B cell (primary cell): ENCODE measurements at regions not wholly inside any gene's neighbourhood (a gene's known extent, or its start where the extent isn't known, plus 50 kb on each side); places are given as distances from the start of the nearest gene placed in this dataset.

Experiments used
- ATAC-seq: fragments of 200-7000 bp; cut with Tn5 transposase; one replicate; pipeline ENCODE4 v1.10.0; 2021; ENCODE audit warnings: low read depth, mild to moderate bottlenecking, moderate number of reproducible peaks, moderate library complexity
- CTCF ChIA-PET: fragments of 350-600 bp; sonication (Branson Sonifier 250); formaldehyde crosslinking; loops from one replicate; lab custom pipeline; 2021; ENCODE audit warnings: antibody characterized with exemption, inconsistent platforms; lab: Charles Lee
- POLR2A ChIA-PET: fragments of 350-600 bp; sonication (Branson Sonifier 250); formaldehyde crosslinking; loops from one replicate; lab custom pipeline; 2021; ENCODE audit warnings: antibody characterized with exemption; lab: Charles Lee
- DNase-seq: peaks from one replicate; pipeline ENCODE4 v3.0.0; 2013
- H2AFZ ChIP-seq: 2 replicates; pipeline ENCODE4 v1.6.1; 2012; ENCODE audit warnings: mild to moderate bottlenecking, low read depth, low read length; ENCODE audit not compliant: insufficient read depth, poor library complexity, severe bottlenecking
- H3K27ac ChIP-seq, 2 donors: 1 replicate in 1 of 2; 2 replicates in 1 of 2; pipeline ENCODE4 v1.5.1; 2012 to 2013; ENCODE audit warnings: low read length in 2 of 2, mild to moderate bottlenecking in 2 of 2, moderate library complexity in 1 of 2
- H3K27me3 ChIP-seq, 4 experiments: fragments of 200-600 bp in 1 of 4; sonication (generic) in 1 of 4; replicated peaks in 1 of 4; 1 replicate in 2 of 4; 2 replicates in 2 of 4; pipeline versions ENCODE4 v1.6.1 to v1.7.0; 2013 to 2016; ENCODE audit warnings: low read length in 3 of 4, mild to moderate bottlenecking in 2 of 4, mixed read lengths in 1 of 4, moderate library complexity in 1 of 4; ENCODE audit not compliant: insufficient read depth in 4 of 4, control insufficient read depth in 3 of 4; ENCODE audit errors: control extremely low read depth in 1 of 4
- H3K36me3 ChIP-seq, 2 experiments: replicated peaks in 1 of 2; 1 replicate in 1 of 2; 2 replicates in 1 of 2; pipeline versions ENCODE4 v1.6.1 to v1.7.1; 2013; ENCODE audit warnings: low read length in 1 of 2; ENCODE audit not compliant: insufficient read depth in 2 of 2, control insufficient read depth in 1 of 2; ENCODE audit errors: control extremely low read depth in 1 of 2, extremely low read depth in 1 of 2
- H3K4me1 ChIP-seq, 2 donors: fragments of 200-600 bp in 1 of 2; sonication (generic) in 1 of 2; 1 replicate in 1 of 2; 2 replicates in 1 of 2; pipeline versions ENCODE4 v1.5.1 to v1.6.1; 2013 to 2017; ENCODE audit warnings: low read length in 2 of 2; ENCODE audit not compliant: control insufficient read depth in 2 of 2, insufficient read depth in 2 of 2
- H3K4me2 ChIP-seq: replicated peaks from 2 replicates; pipeline ENCODE3; 2012; ENCODE audit warnings: mild to moderate bottlenecking, low read depth, low read length; ENCODE audit not compliant: poor library complexity, severe bottlenecking
- H3K4me3 ChIP-seq, 5 experiments: fragments of 200-600 bp in 1 of 5; sonication (generic) in 1 of 5; 1 replicate in 3 of 5; 2 replicates in 2 of 5; pipeline versions ENCODE4 v1.5.1 to v1.7.0; 2011 to 2016; ENCODE audit warnings: low read length in 4 of 5, mild to moderate bottlenecking in 4 of 5, low read depth in 2 of 5, control low read depth in 1 of 5, moderate library complexity in 1 of 5; ENCODE audit not compliant: insufficient read depth in 1 of 5; ENCODE audit errors: control extremely low read depth in 1 of 5, extremely low read depth in 1 of 5
- H3K79me2 ChIP-seq: fragments of 200-600 bp; sonication (generic); one replicate; pipeline ENCODE4 v1.6.0; 2016; ENCODE audit warnings: low read length; ENCODE audit not compliant: control insufficient read depth, insufficient read depth
- H3K9ac ChIP-seq: fragments of 200-600 bp; sonication (generic); 2 replicates; pipeline ENCODE4 v1.6.1; 2017; ENCODE audit warnings: mild to moderate bottlenecking, low read length, moderate library complexity
- H3K9me3 ChIP-seq, 3 donors: one replicate each; pipeline versions ENCODE4 v1.6.1 to v1.7.1; 2013; ENCODE audit warnings: low read length in 2 of 3; ENCODE audit not compliant: control insufficient read depth in 2 of 3, insufficient read depth in 1 of 3; ENCODE audit errors: control extremely low read depth in 1 of 3
- H4K20me1 ChIP-seq: 2 replicates; pipeline ENCODE4 v1.6.0; 2012; ENCODE audit warnings: mild to moderate bottlenecking, low read length; ENCODE audit not compliant: insufficient read depth, control insufficient read depth, poor library complexity, severe bottlenecking
- H3K27ac Mint-ChIP-seq: one replicate; pipeline ENCODE4 v1.8.0; 2021; ENCODE audit warnings: mixed read lengths
- H3K27me3 Mint-ChIP-seq: one replicate; pipeline ENCODE4 v1.8.0; 2021; ENCODE audit warnings: mixed read lengths
- H3K4me1 Mint-ChIP-seq: one replicate; pipeline ENCODE4 v1.8.0; 2021; ENCODE audit warnings: mixed read lengths
- H3K4me3 Mint-ChIP-seq: one replicate; pipeline ENCODE4 v1.8.0; 2021; ENCODE audit warnings: mixed read lengths
- H3K9me3 Mint-ChIP-seq: one replicate; pipeline ENCODE4 v1.8.0; 2022; ENCODE audit warnings: mixed read lengths; ENCODE audit not compliant: insufficient read depth
- EZH2 ChIP-seq: IDR thresholded peaks from 2 replicates; pipeline ENCODE4 v1.6.1; 2012; ENCODE audit warnings: borderline replicate concordance, low read depth, mild to moderate bottlenecking, moderate library complexity, low read length; ENCODE audit not compliant: insufficient read depth, poor library complexity, severe bottlenecking
- WGBS: methylation state at CpG from one replicate; pipeline ENCODE4 v1.1.5; 2013; ENCODE audit warnings: missing lambda C conversion rate; ENCODE audit not compliant: insufficient coverage; 5-methylcytosine and 5-hydroxymethylcytosine counted together
- intact Hi-C: fragments of 100-400 bp; cut with micrococcal nuclease; formaldehyde crosslinking; loops from one replicate; pipeline ENCODE4 v1.10.0; 2022
- TF ChIP-seq, protein P1 (sequence below): fragments of 200-600 bp; IDR thresholded peaks from one replicate; pipeline ENCODE4 v1.8.0; 2022; ENCODE audit warnings: antibody characterized with exemption, mild to moderate bottlenecking

- H3K4me1 ChIP-seq = no peaks in the 10 kb centered on the region
- no peak overlapping the region for H2AFZ ChIP-seq
- H3K79me2 ChIP-seq = no peaks in the 10 kb centered on the region
- ChIA-PET CTCF (interaction anchor here (1.1 kb wide), 1 partner anchor 87 kb away, joined by 4 read pairs; no protein-coding TSS in a partner anchor), POLR2A (no interaction called here)
- no peak for TF ChIP-seq EZH2
- TF ChIP-seq, protein P1, sequence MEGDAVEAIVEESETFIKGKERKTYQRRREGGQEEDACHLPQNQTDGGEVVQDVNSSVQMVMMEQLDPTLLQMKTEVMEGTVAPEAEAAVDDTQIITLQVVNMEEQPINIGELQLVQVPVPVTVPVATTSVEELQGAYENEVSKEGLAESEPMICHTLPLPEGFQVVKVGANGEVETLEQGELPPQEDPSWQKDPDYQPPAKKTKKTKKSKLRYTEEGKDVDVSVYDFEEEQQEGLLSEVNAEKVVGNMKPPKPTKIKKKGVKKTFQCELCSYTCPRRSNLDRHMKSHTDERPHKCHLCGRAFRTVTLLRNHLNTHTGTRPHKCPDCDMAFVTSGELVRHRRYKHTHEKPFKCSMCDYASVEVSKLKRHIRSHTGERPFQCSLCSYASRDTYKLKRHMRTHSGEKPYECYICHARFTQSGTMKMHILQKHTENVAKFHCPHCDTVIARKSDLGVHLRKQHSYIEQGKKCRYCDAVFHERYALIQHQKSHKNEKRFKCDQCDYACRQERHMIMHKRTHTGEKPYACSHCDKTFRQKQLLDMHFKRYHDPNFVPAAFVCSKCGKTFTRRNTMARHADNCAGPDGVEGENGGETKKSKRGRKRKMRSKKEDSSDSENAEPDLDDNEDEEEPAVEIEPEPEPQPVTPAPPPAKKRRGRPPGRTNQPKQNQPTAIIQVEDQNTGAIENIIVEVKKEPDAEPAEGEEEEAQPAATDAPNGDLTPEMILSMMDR = no peak
- no peak for DNase-seq
- no peak for ATAC-seq
- no peak overlapping the region for H3K4me3 ChIP-seq
- no peak overlapping the region for H3K27ac ChIP-seq
- no peaks in the 10 kb centered on the region for H3K36me3 ChIP-seq
- H3K4me1 Mint-ChIP-seq = no peaks in the 10 kb centered on the region
- H3K9me3 Mint-ChIP-seq = peaks cover 2% of the 10 kb centered on the region
- H3K4me3 Mint-ChIP-seq = no peak overlapping the region
- no peaks in the 10 kb centered on the region for H3K27me3 Mint-ChIP-seq
- H3K27me3 ChIP-seq = no peaks in the 10 kb centered on the region
- WGBS = no CpG with 5 or more reads among the region's 1 CpG
- H3K27ac Mint-ChIP-seq = no peak overlapping the region
- no peaks in the 10 kb centered on the region for H4K20me1 ChIP-seq
- intact Hi-C loops = no loop called here
- H3K9me3 ChIP-seq = no peaks in the 10 kb centered on the region
- no peak overlapping the region for H3K4me2 ChIP-seq
- no peak overlapping the region for H3K9ac ChIP-seq
Measured at GRCh38 chr12:27907766-27908165, 64.8 kb downstream of the PTHLH start.

DNA sequence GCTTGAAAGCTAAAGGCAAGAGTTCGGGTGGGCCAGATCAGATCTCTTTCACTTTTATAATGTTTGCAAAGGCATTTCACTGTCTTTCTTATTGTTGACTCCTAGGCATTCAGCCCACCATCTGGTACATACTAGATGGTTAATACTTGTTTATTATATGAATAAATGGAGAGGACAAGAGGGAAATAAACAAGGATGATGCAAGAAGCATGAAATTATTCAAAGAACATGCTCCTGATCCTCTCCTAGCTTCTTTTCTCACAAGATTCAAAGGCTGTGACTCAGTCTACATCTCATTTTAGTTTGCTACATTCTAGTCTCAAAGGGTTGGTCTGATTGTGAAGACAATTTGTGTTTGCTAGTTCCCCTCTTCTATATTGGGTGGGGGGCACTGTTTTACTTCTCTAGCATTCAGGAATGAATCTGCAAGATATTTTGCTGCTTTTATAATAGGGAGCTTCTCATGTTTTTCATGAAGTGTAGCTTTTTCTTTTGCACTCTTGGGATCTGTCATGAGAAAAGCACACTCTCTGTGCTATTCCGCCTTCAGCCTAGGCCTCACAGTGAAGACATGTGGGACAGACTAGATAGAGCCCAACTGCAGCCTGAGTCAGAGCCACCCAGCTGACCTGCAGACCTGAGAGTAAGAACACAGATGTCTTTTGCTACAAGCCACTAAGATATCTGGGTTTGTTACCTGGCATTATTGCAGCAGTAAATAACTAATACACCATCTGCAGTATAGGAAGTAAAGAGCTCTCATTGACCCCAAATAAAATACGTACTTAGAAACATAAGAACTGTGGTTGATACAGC, 65.7 kb downstream of the PTHLH start:
- Histone ChIP-seq H3K27me3 (no peaks in the 10 kb centered on the region), H3K36me3 (no peaks in the 10 kb centered on the region), H3K79me2 (no peaks in the 10 kb centered on the region), H3K4me1 (no peaks in the 10 kb centered on the region), H3K9me3 (no peaks in the 10 kb centered on the region), H3K4me3 (no peak overlapping the region), H3K27ac (no peak overlapping the region), H4K20me1 (no peaks in the 10 kb centered on the region), H3K9ac (no peak overlapping the region), H3K4me2 (no peak overlapping the region), H2AFZ (no peak overlapping the region)
- Mint-ChIP-seq H3K4me1 (no peaks in the 10 kb centered on the region), H3K27me3 (no peaks in the 10 kb centered on the region), H3K4me3 (no peak overlapping the region), H3K27ac (no peak overlapping the region), H3K9me3 (peaks cover 2% of the 10 kb centered on the region)
- no peak for DNase-seq
- TF ChIP-seq, protein P1 = no peak
- no peak for TF ChIP-seq EZH2
- intact Hi-C loops = no loop called here
- POLR2A ChIA-PET = no interaction called here
- no peak for ATAC-seq
- CTCF ChIA-PET = interaction anchor here (1.1 kb wide), 1 partner anchor 86 kb away, joined by 4 read pairs; no protein-coding TSS in a partner anchor
- 85% methylated on average over 2 of the region's 3 CpGs for WGBS
